Stimulated activated CD4-positive, alpha-beta T cell treated with anti-CD3 and anti-CD28 coated beads, Interleukin-1b, Interleukin-23, amount 100 ng/mL, for 4 hours (primary cell): ENCODE measurements at regions not wholly inside any gene's neighbourhood (a gene's known extent, or its start where the extent isn't known, plus 50 kb on each side); places are given as distances from the start of the nearest gene placed in this dataset.

Experiments used
- DNase-seq, 2 donors: peaks; one replicate each; pipeline ENCODE4 v3.0.0-alpha.2; 2020; ENCODE audit warnings: low read depth in 2 of 2

- no peak for DNase-seq
Observed at GRCh38 chr10:47104786-47105385, 193.7 kb downstream of the PTPN20 start.

GRCh38 chr10:47107007-47107747, 192.8 kb upstream of the GDF10 start:
- no peak for DNase-seq

- no peak for DNase-seq
Observed at GRCh38 chr10:47109906-47110305, 190.1 kb upstream of the GDF10 start.

- no peak for DNase-seq
Observed at GRCh38 chr10:47111329-47111862, 188.6 kb upstream of the GDF10 start.

GRCh38 chr10:47112612-47113011, 187.4 kb upstream of the GDF10 start:
- DNase-seq = no peak

GRCh38 chr10:47113907-47114500, 186.0 kb upstream of the GDF10 start:
- DNase-seq = no peak

- no peak for DNase-seq
Observed at GRCh38 chr10:47114680-47115186, 185.3 kb upstream of the GDF10 start.

GRCh38 chr10:47115322-47115721, 184.7 kb upstream of the GDF10 start:
- DNase-seq = no peak

GRCh38 chr10:47116445-47116844, 183.6 kb upstream of the GDF10 start:
- no peak for DNase-seq

GRCh38 chr10:47118326-47118725, 181.7 kb upstream of the GDF10 start:
- DNase-seq = no peak

GRCh38 chr10:47121336-47121735, 178.7 kb upstream of the GDF10 start:
- DNase-seq = no peak

- no peak for DNase-seq
Observed at GRCh38 chr10:47123716-47124288, 176.2 kb upstream of the GDF10 start.

GRCh38 chr10:47127188-47127785, 172.7 kb upstream of the GDF10 start:
- no peak for DNase-seq

- DNase-seq = no peak
Observed at GRCh38 chr10:47130491-47130890, 169.5 kb upstream of the GDF10 start.

- DNase-seq = no peak
Observed at GRCh38 chr10:47133871-47134570, 166.0 kb upstream of the GDF10 start.

- no peak for DNase-seq
Observed at GRCh38 chr10:47136866-47137265, 163.1 kb upstream of the GDF10 start.

- no peak for DNase-seq
Observed at GRCh38 chr10:47137311-47137851, 162.6 kb upstream of the GDF10 start.

GRCh38 chr10:47139121-47139520, 160.9 kb upstream of the GDF10 start:
- DNase-seq = no peak

- DNase-seq = no peak
Observed at GRCh38 chr10:47140761-47141348, 159.1 kb upstream of the GDF10 start.

- no peak for DNase-seq
Observed at GRCh38 chr10:47141349-47141748, 158.6 kb upstream of the GDF10 start.

GRCh38 chr10:47143072-47143471, 156.9 kb upstream of the GDF10 start:
- no peak for DNase-seq
